ENCODE measurements at regions not wholly inside any gene's neighbourhood (a gene's known extent, or its start where the extent isn't known, plus 50 kb on each side); places are given as distances from the start of the nearest gene placed in this dataset.

GRCh38 chr2:228378696-228379425, 197.4 kb upstream of the SPHKAP start:
- H3K27ac ChIP-seq: no peak overlapping the region
- TF ChIP-seq ZFX (IDR thresholded peaks at IDR 0.05) (no peak), CTCF (conservative IDR thresholded peaks at IDR 0.05) (no peak)

GRCh38 chr2:228378233-228378632, 196.7 kb upstream of the SPHKAP start:
- no peak overlapping the region for H3K27ac ChIP-seq
- no peak for TF ChIP-seq ZFX (IDR thresholded peaks at IDR 0.05)

GRCh38 chr2:228377533-228377932, 196.0 kb upstream of the SPHKAP start:
- H3K27ac ChIP-seq: no peak overlapping the region
- TF ChIP-seq CTCF (conservative IDR thresholded peaks at IDR 0.05) (no peak), ZFX (IDR thresholded peaks at IDR 0.05) (no peak)

GRCh38 chr2:228374741-228375140, 193.3 kb upstream of the SPHKAP start:
- no peak overlapping the region for H3K27ac ChIP-seq
- TF ChIP-seq ZFX (IDR thresholded peaks at IDR 0.05) (no peak), CTCF (conservative IDR thresholded peaks at IDR 0.05) (no peak)

- TF ChIP-seq CTCF (conservative IDR thresholded peaks at IDR 0.05) (no peak), ZFX (IDR thresholded peaks at IDR 0.05) (no peak)
- H3K27ac ChIP-seq: no peak overlapping the region
Observed at GRCh38 chr2:228373191-228373590, 191.7 kb upstream of the SPHKAP start.

- TF ChIP-seq CTCF (conservative IDR thresholded peaks at IDR 0.05): no peak
- no peak for TF ChIP-seq ZFX (IDR thresholded peaks at IDR 0.05)
Observed at GRCh38 chr2:228372212-228372611, 190.7 kb upstream of the SPHKAP start.

GRCh38 chr2:228369400-228370031, 188.0 kb upstream of the SPHKAP start:
- no peak overlapping the region for H3K27ac ChIP-seq
- TF ChIP-seq ZFX (IDR thresholded peaks at IDR 0.05) (no peak), CTCF (conservative IDR thresholded peaks at IDR 0.05) (no peak)

More at GRCh38 chr2:228372212-228372611, 190.7 kb upstream of the SPHKAP start:
- H3K27ac ChIP-seq: no peak overlapping the region

Measured in C4-2B (cell line).